Endothelial cell of umbilical vein (primary cell): ENCODE measurements at regions not wholly inside any gene's neighbourhood (a gene's known extent, or its start where the extent isn't known, plus 50 kb on each side); places are given as distances from the start of the nearest gene placed in this dataset.

Experiments
- BruUV-seq: library from RNA; stranded (reverse); fragments of 400-500 nt; replicated peaks from 2 replicates; lab custom pipeline; 2021; lab: Mats Ljungman, UMichigan
- CTCF ChIA-PET: fragments of 300-600, 350-600 bp; sonication (Branson Sonifier 250); formaldehyde crosslinking; loops from one replicate; lab custom pipeline; 2021; ENCODE audit warnings: antibody characterized with exemption, inconsistent platforms; lab: Charles Lee
- POLR2A ChIA-PET: fragments of 300-600, 350-600 bp; sonication (Branson Sonifier 250); formaldehyde crosslinking; loops from one replicate; lab custom pipeline; 2021; ENCODE audit warnings: antibody characterized with exemption, inconsistent platforms; lab: Charles Lee
- DNase-seq: peaks from one replicate; pipeline ENCODE4 v3.0.0-alpha.2; 2011; ENCODE audit warnings: low read depth, low spot score
- FAIRE-seq: peaks from 2 replicates; lab custom pipeline; 2011; peaks lifted over from hg19 to GRCh38; lab: Jason Lieb, UNC
- H2AFZ ChIP-seq: 2 replicates; pipeline ENCODE4 v1.6.0; 2012; ENCODE audit warnings: low read depth, low read length, control low read depth, inconsistent platforms
- H3K27ac ChIP-seq: 2 replicates; pipeline ENCODE4 v1.5.1; 2011; ENCODE audit warnings: low read depth, mild to moderate bottlenecking, control low read depth, low read length, moderate library complexity; ENCODE audit not compliant: insufficient read depth
- H3K27me3 ChIP-seq, 2 experiments: 2 replicates each; pipeline versions ENCODE4 v1.6.0 to v1.6.1; 2011; ENCODE audit warnings: low read length in 2 of 2, mixed read lengths in 1 of 2; ENCODE audit not compliant: control insufficient read depth in 2 of 2, insufficient read depth in 2 of 2
- H3K36me3 ChIP-seq, 2 experiments: 2 replicates in 1 of 2; 3 replicates in 1 of 2; pipeline ENCODE4 v1.5.1; 2011; ENCODE audit warnings: low read length in 2 of 2, mild to moderate bottlenecking in 1 of 2, moderate library complexity in 1 of 2; ENCODE audit not compliant: control insufficient read depth in 2 of 2, insufficient read depth in 2 of 2; ENCODE audit errors: extremely low read depth in 1 of 2
- H3K4me1 ChIP-seq: 3 replicates; pipeline ENCODE4 v1.5.1; 2011; ENCODE audit warnings: mild to moderate bottlenecking, low read length; ENCODE audit not compliant: control insufficient read depth, insufficient read depth; ENCODE audit errors: extremely low read depth
- H3K4me2 ChIP-seq: 2 replicates; pipeline ENCODE4 v1.6.1; 2011; ENCODE audit warnings: low read length, control low read depth, mixed read lengths; ENCODE audit not compliant: insufficient read depth
- H3K4me3 ChIP-seq, 3 experiments: fragments of 200-600 bp in 1 of 3; sonication (generic), shearing (Covaris generic) in 1 of 3; replicated peaks in 1 of 3; 2 replicates each; pipeline ENCODE4 v1.5.1; 2011 to 2016; ENCODE audit warnings: control low read depth in 3 of 3, low read length in 3 of 3, mild to moderate bottlenecking in 2 of 3, inconsistent platforms in 1 of 3, low read depth in 1 of 3, moderate library complexity in 1 of 3; ENCODE audit not compliant: insufficient read depth in 1 of 3
- H3K79me2 ChIP-seq: 2 replicates; pipeline ENCODE4 v1.6.0; 2012; ENCODE audit warnings: low read length, inconsistent platforms; ENCODE audit not compliant: control insufficient read depth, insufficient read depth
- H3K9ac ChIP-seq: replicated peaks from 2 replicates; pipeline ENCODE3; 2011; ENCODE audit warnings: low read length, control low read depth; ENCODE audit not compliant: insufficient read depth; ENCODE audit errors: extremely low read depth
- H3K9me1 ChIP-seq: replicated peaks from 3 replicates; pipeline ENCODE4 v1.6.0; 2011; ENCODE audit warnings: mild to moderate bottlenecking, low read length; ENCODE audit not compliant: control insufficient read depth, insufficient read depth; ENCODE audit errors: extremely low read depth
- H3K9me3 ChIP-seq: replicated peaks from 2 replicates; pipeline ENCODE4 v1.5.1; 2012; ENCODE audit warnings: low read length, inconsistent platforms; ENCODE audit not compliant: control insufficient read depth, insufficient read depth
- H4K20me1 ChIP-seq: replicated peaks from 2 replicates; pipeline ENCODE3; 2011; ENCODE audit warnings: mild to moderate bottlenecking, low read length; ENCODE audit not compliant: control insufficient read depth, insufficient read depth; ENCODE audit errors: extremely low read depth
- EZH2 ChIP-seq: IDR thresholded peaks from 2 replicates; pipeline ENCODE4 v1.6.1; 2012; ENCODE audit warnings: borderline replicate concordance, low read depth, mild to moderate bottlenecking, moderate library complexity, low read length, inconsistent platforms; ENCODE audit not compliant: severe bottlenecking
- FOS ChIP-seq: IDR thresholded peaks from 2 replicates; pipeline ENCODE4 v1.6.1; 2011; ENCODE audit warnings: mild to moderate bottlenecking, low read length, moderate library complexity, borderline replicate concordance; ENCODE audit not compliant: insufficient read depth
- GATA2 ChIP-seq: IDR thresholded peaks from 2 replicates; pipeline ENCODE4 v1.7.0; 2011; ENCODE audit warnings: low read depth, mild to moderate bottlenecking, moderate library complexity, mixed read lengths, low read length; ENCODE audit not compliant: insufficient read length, insufficient read depth
- MYC ChIP-seq: IDR thresholded peaks from one replicate; pipeline ENCODE4 v1.6.1; 2011; ENCODE audit warnings: mild to moderate bottlenecking, low read depth, low read length
- POLR2A ChIP-seq: IDR thresholded peaks from 2 replicates; pipeline ENCODE4 v1.6.1; 2012; ENCODE audit warnings: low read depth, mild to moderate bottlenecking, control low read depth, low read length
- POLR2AphosphoS5 ChIP-seq: IDR thresholded peaks from 2 replicates; pipeline ENCODE4 v1.6.1; 2012; ENCODE audit warnings: low read depth, mild to moderate bottlenecking, control low read depth, low read length, moderate library complexity; ENCODE audit not compliant: insufficient read depth
- dilution Hi-C: fragments of 300-500 bp; cut with MboI; formaldehyde crosslinking; loops from one replicate; pipeline ENCODE4 v1.15.0; 2019; ENCODE audit warnings: low sequenced_read_pairs; ENCODE audit not compliant: extremely low pct_ligation_motif_present
- intact Hi-C: fragments of 100-400 bp; cut with micrococcal nuclease; formaldehyde crosslinking; loops from one replicate; pipeline ENCODE4 v1.10.0; 2022
- TF ChIP-seq, protein P1 (sequence below), 2 donors: IDR thresholded peaks; 1 replicate in 1 of 2; 2 replicates in 1 of 2; pipeline ENCODE4 v1.5.1; 2011; ENCODE audit warnings: low read length in 2 of 2, mild to moderate bottlenecking in 2 of 2, moderate library complexity in 2 of 2, control low read depth in 1 of 2, inconsistent platforms in 1 of 2, low read depth in 1 of 2; ENCODE audit not compliant: insufficient read depth in 1 of 2; ENCODE audit errors: extremely low read depth in 1 of 2

DNA sequence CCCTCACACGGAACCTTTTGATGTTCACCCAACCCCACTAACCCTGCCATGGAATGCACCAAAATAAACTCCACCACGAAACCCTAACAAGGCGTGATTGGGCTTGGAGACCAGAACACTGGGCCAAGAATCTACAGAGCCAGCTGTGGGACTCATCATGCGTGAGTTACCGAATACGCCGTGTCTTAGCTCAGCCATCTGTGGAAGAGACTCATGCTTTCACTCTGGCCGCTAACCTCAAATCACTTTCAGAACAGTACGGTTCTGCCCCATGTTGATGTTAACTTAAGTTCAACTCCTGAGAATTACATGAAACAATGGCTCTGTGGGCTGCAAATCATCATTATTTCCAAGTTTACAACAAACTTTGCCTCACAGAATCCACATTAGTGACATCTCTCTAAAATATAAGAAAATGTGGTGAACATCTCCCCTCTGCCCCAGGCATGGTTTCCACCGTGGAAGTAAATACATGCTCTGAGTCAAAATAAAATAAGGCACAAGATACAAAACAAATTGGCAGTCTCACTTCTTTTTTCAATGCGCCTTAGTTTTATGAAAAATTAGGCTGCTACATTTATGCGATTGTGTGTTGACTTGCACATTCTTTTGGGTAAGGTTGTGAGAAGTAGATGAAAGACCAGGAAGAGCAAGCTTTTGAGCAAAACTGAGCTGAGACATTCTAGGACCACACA is 308.9 kb upstream of the EXOC2 start:
- Histone ChIP-seq H3K4me2 (no peak overlapping the region), H3K36me3 (no peaks in the 10 kb centered on the region), H3K79me2 (no peaks in the 10 kb centered on the region), H2AFZ (no peak overlapping the region), H4K20me1 (no peaks in the 10 kb centered on the region), H3K4me3 (no peak overlapping the region), H3K27me3 (no peaks in the 10 kb centered on the region), H3K27ac (no peak overlapping the region), H3K9me3 (peaks cover 2% of the 10 kb centered on the region), H3K4me1 (no peaks in the 10 kb centered on the region), H3K9ac (no peak overlapping the region), H3K9me1 (no peaks in the 10 kb centered on the region)
- intact Hi-C loops, result no loop called here
- DNase-seq (no peak), FAIRE-seq (no peak)
- ChIA-PET CTCF (no interaction called here), POLR2A (no interaction called here)
- BruUV-seq, result no TSS peak
- dilution Hi-C loops, result no loop called here
- TF ChIP-seq, protein P1, sequence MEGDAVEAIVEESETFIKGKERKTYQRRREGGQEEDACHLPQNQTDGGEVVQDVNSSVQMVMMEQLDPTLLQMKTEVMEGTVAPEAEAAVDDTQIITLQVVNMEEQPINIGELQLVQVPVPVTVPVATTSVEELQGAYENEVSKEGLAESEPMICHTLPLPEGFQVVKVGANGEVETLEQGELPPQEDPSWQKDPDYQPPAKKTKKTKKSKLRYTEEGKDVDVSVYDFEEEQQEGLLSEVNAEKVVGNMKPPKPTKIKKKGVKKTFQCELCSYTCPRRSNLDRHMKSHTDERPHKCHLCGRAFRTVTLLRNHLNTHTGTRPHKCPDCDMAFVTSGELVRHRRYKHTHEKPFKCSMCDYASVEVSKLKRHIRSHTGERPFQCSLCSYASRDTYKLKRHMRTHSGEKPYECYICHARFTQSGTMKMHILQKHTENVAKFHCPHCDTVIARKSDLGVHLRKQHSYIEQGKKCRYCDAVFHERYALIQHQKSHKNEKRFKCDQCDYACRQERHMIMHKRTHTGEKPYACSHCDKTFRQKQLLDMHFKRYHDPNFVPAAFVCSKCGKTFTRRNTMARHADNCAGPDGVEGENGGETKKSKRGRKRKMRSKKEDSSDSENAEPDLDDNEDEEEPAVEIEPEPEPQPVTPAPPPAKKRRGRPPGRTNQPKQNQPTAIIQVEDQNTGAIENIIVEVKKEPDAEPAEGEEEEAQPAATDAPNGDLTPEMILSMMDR (IDR thresholded peaks at IDR 0.05; ENCODE audit: extremely low read depth in 1 of 2, insufficient read depth in 1 of 2, low read depth in 1 of 2, low read length in 2 of 2), result no peak
- no peak for TF ChIP-seq MYC
- no peak for TF ChIP-seq GATA2
- TF ChIP-seq POLR2AphosphoS5, result no peak
- TF ChIP-seq EZH2, result no peak
- TF ChIP-seq POLR2A, result no peak
- TF ChIP-seq FOS, result no peak
